GM21528 (cell line): ENCODE measurements at regions not wholly inside any gene's neighbourhood (a gene's known extent, or its start where the extent isn't known, plus 50 kb on each side); places are given as distances from the start of the nearest gene placed in this dataset.

Source experiments
- ATAC-seq: cut with Tn5 transposase; IDR thresholded peaks from one replicate; pipeline ENCODE4 v1.9.1; 2021; ENCODE audit warnings: mild to moderate bottlenecking, moderate library complexity; ENCODE audit not compliant: unreplicated experiment, low FRiP score

- ATAC-seq = no peak
Observed at GRCh38 chr22:49554296-49554625, 273.4 kb downstream of the BRD1 start.

- ATAC-seq = no peak
Observed at GRCh38 chr22:49553518-49554295, 274.0 kb downstream of the BRD1 start.

DNA sequence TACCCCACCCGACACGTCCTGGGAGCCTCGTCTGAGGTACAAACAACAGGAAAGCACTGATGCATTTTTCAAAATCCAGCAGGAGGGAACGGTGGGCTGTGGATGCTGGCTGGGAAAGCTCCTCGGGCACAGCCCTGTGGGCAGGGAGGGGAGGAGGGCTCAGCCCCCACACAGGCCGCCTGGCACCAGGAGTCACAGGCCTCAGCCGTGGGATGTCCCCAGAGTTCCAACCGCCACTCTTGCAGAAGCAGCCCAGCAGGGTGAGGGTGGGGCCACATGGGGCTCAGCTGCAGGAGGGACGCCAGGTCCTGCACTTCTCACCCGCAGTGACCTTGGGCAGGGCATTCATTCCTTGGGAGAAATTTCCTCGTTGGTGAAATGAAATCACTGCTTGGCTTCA, 274.6 kb downstream of the BRD1 start:
- no peak for ATAC-seq

DNA sequence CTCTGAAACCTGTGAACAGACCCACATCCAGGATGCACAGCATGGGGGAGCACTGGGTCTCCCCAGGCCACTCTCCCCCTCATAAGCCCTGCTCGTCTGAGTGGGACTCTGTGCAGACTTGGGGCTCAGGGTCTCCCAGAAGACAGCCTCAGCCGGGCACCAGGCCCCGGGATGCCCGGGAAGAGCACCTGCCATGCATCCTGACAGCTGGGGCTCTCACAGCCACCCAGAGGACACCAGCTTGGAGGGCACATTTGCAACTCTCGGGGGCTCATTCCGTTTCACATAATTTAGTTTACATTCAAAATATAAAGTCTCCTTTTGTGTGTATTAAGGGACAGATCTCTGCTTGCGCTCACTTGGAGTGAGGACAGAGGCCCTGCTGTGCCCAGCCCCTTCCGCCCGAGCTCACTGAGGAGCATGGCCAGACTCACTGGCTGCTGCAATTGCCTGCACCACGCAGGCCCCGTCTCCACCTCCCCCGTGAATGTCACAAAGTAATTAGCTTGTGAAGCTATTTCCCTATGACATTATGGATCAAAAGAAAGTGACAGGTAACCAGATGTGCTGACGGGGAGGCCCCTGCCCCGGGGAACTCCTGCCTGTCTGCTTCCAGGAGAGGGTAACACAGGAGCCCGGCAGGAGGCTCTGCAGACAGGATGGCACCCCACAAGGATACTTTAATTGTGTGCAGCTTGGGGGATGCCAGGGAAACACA, 275.6 kb downstream of the BRD1 start:
- ATAC-seq = no peak

DNA sequence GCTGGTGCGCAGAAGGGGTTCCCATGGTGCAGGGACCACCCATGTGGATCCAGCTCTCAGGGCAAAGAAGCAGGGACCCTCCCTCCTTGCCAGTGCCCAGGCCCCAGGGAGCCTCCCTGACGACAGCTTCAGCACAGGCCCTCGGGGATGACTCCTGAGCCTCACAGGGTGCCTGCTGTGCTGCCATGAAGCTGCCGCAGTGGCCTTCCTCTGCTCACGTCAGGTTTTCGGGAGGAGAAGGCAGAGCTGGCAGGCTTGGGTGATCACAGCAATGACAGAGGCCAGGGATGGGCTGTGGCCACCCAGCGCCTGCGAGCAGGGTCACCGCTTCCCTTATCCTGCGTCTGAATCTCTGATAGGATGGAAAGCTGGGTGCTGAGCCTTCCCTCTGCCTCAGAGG, 276.2 kb downstream of the BRD1 start:
- no peak for ATAC-seq

GRCh38 chr22:49550766-49551362, 276.8 kb downstream of the BRD1 start:
- ATAC-seq = no peak

GRCh38 chr22:49550141-49550430, 277.6 kb downstream of the BRD1 start:
- no peak for ATAC-seq

GRCh38 chr22:49549256-49550140, 278.2 kb downstream of the BRD1 start:
- no peak for ATAC-seq

DNA sequence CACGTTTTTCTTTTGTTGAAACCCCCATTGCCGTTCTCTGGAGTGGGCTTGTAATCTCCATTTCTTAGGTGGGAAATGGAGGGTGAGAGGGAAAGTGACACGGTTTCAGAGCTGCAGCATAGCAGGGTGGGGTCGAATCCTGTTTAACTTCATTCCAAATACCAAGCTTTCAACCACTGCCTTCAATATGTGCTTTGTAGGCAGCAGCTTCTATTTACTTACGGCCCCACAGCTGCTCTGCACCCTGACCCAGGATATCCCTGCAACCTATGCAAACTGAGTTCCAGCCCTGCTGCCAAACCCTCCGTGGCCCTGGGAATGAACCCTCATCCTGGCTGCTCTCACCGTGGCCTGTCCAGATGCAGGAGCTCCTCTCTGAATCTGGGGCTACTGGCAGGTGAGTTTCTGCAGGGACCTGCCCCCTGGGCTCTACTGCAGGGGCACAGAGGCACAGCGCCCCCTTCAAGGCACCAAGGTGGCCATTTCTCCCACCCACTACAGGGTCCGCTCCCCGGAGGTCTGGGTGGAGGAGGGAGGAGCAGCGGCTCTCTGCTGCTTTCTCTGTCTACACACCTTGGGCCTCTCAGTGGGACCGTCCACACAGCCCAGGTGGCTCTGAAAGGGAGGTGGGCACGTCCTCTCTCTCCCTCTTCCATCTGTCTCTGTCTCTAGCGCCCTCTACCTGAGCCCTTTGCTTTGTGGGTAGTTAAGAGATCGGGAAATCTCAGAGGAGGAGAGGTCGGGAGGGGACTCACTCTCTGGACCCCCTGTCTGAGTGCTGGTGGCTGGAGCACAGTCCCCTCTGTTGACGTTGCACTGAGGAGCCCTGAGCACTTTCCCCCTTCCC, 279.1 kb downstream of the BRD1 start:
- ATAC-seq = no peak

GRCh38 chr22:49547751-49548239, 279.9 kb downstream of the BRD1 start:
- ATAC-seq = no peak

- ATAC-seq = no peak
Observed at GRCh38 chr22:49546811-49547585, 280.7 kb downstream of the BRD1 start.

DNA sequence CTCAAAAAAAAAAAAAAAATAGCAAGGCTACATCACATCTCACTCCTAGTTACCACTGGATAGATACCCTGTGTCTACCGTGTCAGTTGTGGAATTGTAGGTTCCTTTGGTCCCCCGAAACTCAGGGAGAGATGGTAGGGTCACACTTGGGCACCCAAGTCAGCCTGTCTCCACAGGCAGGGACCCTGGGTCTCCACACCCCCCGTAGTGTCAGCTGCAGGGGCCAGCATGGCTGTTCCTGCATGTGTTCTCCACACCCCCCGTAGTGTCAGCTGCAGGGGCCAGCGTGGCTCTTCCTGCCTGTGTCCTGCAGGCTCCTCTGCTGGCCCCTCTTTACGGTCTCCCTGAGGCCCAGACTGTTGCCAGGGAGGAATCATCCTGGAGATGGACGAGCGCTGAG, 282.1 kb downstream of the BRD1 start:
- no peak for ATAC-seq

DNA sequence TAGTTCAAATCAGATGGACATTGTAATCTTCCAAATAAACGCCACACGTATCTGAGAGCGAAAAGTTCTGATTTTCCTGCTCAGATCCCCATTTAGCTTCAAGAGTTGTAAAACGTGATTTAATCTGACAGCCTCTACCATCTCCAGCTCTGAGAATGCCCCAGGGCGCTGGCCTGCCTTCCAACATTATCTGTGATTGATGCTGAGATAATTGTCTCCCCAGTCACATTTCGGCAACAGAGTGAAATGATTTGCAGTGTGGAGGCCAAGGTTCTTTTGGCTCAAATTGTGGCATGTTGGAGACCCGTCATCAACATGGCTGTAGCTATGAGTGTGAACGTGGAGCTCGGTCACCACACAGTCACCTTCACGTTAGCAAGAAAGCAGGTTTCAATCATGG, 283.4 kb downstream of the BRD1 start:
- no peak for ATAC-seq

GRCh38 chr22:49543876-49544275, 283.8 kb downstream of the BRD1 start:
- ATAC-seq = no peak

DNA sequence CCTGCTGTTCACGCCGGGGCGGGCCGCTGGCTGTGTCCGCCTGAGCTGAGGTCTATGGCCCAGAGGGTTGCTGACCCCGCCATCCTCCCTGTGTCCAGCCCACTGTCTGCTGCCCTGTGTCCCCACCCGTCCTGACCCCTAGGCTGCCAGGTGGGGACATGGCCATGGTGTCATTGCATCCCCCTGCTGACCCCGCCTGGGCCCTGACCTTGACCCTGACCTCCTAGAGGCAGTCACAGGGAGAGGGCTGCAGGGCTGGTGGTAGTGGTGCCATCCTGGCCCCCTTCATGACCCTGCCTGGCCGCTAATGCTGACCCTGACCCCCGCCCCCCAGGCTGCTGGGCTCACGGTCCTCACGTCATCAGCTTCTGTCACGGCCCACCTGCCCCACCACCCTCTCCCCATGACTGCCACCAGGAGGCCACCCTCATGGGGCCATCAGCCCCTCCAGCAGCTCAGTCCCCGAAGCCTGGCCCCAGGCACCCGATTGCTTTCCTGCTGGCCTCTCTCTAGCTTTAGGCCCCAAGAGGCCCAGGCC, 285.9 kb downstream of the BRD1 start:
- no peak for ATAC-seq

DNA sequence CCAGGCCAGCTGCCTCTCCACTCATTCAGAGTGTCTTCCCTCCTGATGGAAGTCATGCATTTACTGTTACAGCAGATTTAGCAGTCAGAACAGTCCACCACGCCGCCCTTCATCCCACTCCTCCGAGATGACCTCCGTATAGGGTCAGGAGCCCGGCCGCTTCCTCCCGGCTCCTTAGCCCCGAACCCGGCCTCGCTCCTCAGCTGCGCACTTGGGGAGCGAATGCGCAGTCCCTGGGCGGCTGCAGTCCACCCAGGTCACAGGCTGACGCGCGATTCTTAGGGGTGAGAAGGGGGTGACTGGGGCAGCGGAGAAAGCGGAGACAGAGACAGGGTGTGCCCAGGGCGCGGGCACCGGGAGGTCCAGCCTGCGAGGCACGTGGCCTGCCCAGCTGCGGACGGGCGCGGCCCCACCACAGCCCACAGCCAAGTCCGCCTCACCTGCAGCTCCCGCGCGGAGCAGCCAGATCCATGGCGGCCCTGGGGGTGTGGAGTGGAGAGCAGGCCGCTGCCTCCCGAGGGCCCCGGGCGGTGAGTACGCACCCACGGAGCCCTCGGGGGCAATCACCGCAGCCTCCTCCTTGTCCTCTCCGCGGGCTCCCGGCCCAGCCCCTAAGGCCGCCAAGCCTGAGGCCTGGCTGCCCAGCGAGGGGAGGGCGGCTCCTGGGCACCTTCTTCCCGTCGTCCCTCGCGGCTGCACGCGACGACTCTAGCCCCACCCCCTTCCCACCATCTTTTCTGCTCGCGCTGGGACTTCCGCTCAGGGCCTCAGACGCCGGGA, 286.6 kb downstream of the BRD1 start:
- no peak for ATAC-seq

GRCh38 chr22:49540084-49540912, 287.4 kb downstream of the BRD1 start:
- no peak for ATAC-seq
